GM19395 (cell line): ENCODE measurements at regions not wholly inside any gene's neighbourhood (a gene's known extent, or its start where the extent isn't known, plus 50 kb on each side); places are given as distances from the start of the nearest gene placed in this dataset.

Source experiments
- ATAC-seq: cut with Tn5 transposase; IDR thresholded peaks from one replicate; pipeline ENCODE4 v1.9.1; 2021; ENCODE audit warnings: mild to moderate bottlenecking, moderate library complexity; ENCODE audit not compliant: unreplicated experiment

- ATAC-seq, result no peak
These were observed 158.3 kb upstream of the CST7 start for GRCh38 chr20:24790746-24791283.

GRCh38 chr20:24791953-24792352 is 157.1 kb upstream of the CST7 start:
- ATAC-seq, result no peak

GRCh38 chr20:24792641-24793495 is 156.2 kb upstream of the CST7 start:
- no peak for ATAC-seq

- ATAC-seq, result no peak
These were observed 153.6 kb upstream of the CST7 start for GRCh38 chr20:24795436-24795835.

- no peak for ATAC-seq
These were observed 152.8 kb upstream of the CST7 start for GRCh38 chr20:24796236-24796635.

- no peak for ATAC-seq
These were observed 152.0 kb upstream of the CST7 start for GRCh38 chr20:24797113-24797512.

GRCh38 chr20:24797745-24798655 is 151.1 kb upstream of the CST7 start:
- ATAC-seq, result no peak

- no peak for ATAC-seq
These were observed 150.0 kb upstream of the CST7 start for GRCh38 chr20:24798930-24799705.

- no peak for ATAC-seq
These were observed 149.0 kb upstream of the CST7 start for GRCh38 chr20:24799971-24800580.

GRCh38 chr20:24802286-24802820 is 146.7 kb upstream of the CST7 start:
- no peak for ATAC-seq

GRCh38 chr20:24804481-24805206 is 144.4 kb upstream of the CST7 start:
- no peak for ATAC-seq

- no peak for ATAC-seq
These were observed 143.4 kb upstream of the CST7 start for GRCh38 chr20:24805456-24806238.

- ATAC-seq, result no peak
These were observed 142.1 kb upstream of the CST7 start for GRCh38 chr20:24806705-24807676.

GRCh38 chr20:24808616-24809015 is 140.5 kb upstream of the CST7 start:
- no peak for ATAC-seq

GRCh38 chr20:24809606-24810005 is 139.5 kb upstream of the CST7 start:
- ATAC-seq, result no peak

- no peak for ATAC-seq
These were observed 138.2 kb upstream of the CST7 start for GRCh38 chr20:24810676-24811407.

- ATAC-seq, result no peak
These were observed 136.7 kb upstream of the CST7 start for GRCh38 chr20:24812373-24812772.
